ENCODE measurements at regions not wholly inside any gene's neighbourhood (a gene's known extent, or its start where the extent isn't known, plus 50 kb on each side); places are given as distances from the start of the nearest gene placed in this dataset.

DNA sequence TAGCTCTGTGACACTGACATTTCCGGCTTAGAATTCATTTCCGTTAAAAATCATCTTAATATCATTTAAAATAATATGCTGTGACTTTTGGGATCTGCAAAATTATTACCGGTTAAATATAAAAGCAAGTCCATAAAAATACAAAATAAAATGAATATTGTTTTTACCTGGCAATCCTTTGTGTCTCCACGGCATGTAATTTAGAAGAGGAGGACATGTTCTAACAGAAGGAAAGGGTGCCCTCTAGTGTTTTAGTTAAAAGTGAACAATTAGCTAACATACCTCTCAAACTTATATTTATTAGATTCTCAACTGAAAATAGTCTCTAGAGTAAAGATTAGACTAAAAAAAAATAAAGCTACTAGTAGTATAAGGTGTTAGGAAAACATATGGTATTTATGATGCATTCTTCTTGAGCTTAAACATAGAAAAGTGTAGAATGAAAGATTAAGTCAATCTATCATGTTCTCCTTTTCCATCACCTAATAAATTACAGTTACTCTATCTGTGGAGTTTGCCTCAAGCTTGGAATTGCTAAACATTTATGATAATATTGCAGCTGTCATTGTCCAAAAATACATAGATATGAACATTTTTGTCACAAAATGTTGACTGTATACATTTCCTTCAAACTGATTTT, 676.7 kb upstream of the SPRY2 start:
- Histone ChIP-seq H4K20me1 (ENCODE audit: insufficient read depth) (no peaks in the 10 kb centered on the region), H3K9me3 (ENCODE audit: low read length) (no peaks in the 10 kb centered on the region), H3K4me3 (ENCODE audit: low read length) (no peak overlapping the region), H3K27ac (ENCODE audit: low read length) (no peak overlapping the region), H3K9ac (ENCODE audit: low read length) (no peak overlapping the region), H3F3A (ENCODE audit: insufficient read depth, low read length, poor library complexity, severe bottlenecking) (no peaks in the 10 kb centered on the region), H3K79me2 (replicated peaks; ENCODE audit: insufficient read depth, low read length) (no peaks in the 10 kb centered on the region), H3K36me3 (ENCODE audit: insufficient read depth, low read length) (no peaks in the 10 kb centered on the region), H3K4me2 (ENCODE audit: low read length) (no peak overlapping the region), H3K27me3 (ENCODE audit: insufficient read depth, low read depth, low read length) (no peaks in the 10 kb centered on the region), H3K9me2 (ENCODE audit: insufficient read depth, low read length) (no peaks in the 10 kb centered on the region), H2AFZ (ENCODE audit: low read depth, low read length) (peak overlapping the region; percentile 34)
- TF ChIP-seq, protein P1, sequence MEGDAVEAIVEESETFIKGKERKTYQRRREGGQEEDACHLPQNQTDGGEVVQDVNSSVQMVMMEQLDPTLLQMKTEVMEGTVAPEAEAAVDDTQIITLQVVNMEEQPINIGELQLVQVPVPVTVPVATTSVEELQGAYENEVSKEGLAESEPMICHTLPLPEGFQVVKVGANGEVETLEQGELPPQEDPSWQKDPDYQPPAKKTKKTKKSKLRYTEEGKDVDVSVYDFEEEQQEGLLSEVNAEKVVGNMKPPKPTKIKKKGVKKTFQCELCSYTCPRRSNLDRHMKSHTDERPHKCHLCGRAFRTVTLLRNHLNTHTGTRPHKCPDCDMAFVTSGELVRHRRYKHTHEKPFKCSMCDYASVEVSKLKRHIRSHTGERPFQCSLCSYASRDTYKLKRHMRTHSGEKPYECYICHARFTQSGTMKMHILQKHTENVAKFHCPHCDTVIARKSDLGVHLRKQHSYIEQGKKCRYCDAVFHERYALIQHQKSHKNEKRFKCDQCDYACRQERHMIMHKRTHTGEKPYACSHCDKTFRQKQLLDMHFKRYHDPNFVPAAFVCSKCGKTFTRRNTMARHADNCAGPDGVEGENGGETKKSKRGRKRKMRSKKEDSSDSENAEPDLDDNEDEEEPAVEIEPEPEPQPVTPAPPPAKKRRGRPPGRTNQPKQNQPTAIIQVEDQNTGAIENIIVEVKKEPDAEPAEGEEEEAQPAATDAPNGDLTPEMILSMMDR (IDR thresholded peaks at IDR 0.05; ENCODE audit: poor library complexity, severe bottlenecking) = peak; percentile 81
- no peak for TF ChIP-seq REST (IDR thresholded peaks at IDR 0.05; ENCODE audit: borderline replicate concordance)
- peak; percentile 79 for TF ChIP-seq SMC3 (conservative IDR thresholded peaks at IDR 0.05; ENCODE audit: poor library complexity)
- no peak for TF ChIP-seq EP300 (conservative IDR thresholded peaks at IDR 0.05; ENCODE audit: poor library complexity, severe bottlenecking)
- TF ChIP-seq EZH2 (IDR thresholded peaks at IDR 0.05; ENCODE audit: borderline replicate concordance, insufficient read depth, low read length, poor library complexity, severe bottlenecking) = no peak
- peak; percentile 83 for TF ChIP-seq RAD21 (conservative IDR thresholded peaks at IDR 0.05)

DNA sequence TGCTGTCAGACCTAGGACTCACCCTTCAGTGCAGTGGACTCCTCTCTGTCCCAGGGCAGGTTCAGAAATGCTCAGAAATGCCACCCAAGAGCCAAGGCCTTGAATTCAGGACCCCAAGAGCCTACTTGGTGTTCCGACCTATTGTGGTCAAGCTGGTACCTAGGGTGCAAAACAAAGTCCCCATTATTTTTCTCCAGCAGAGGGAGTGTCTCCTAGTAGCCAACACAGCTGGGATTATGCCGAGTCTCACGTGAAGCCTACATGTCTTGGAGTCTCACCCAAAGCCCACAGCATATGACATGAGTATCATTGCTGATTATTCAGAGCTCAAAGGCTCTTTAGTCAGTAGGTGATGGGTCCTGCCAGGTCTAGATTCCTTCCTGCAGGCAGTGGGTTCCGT, 671.1 kb upstream of the SPRY2 start:
- H2AFZ ChIP-seq (ENCODE audit: low read depth, low read length) = no peak overlapping the region
- no peak overlapping the region for H3K4me2 ChIP-seq (ENCODE audit: low read length)
- H3K27me3 ChIP-seq (ENCODE audit: insufficient read depth, low read depth, low read length) = no peaks in the 10 kb centered on the region
- H3K9me3 ChIP-seq (ENCODE audit: low read length) = no peaks in the 10 kb centered on the region
- no peaks in the 10 kb centered on the region for H3K79me2 ChIP-seq (replicated peaks; ENCODE audit: insufficient read depth, low read length)
- no peak for TF ChIP-seq TAF1 (IDR thresholded peaks at IDR 0.05; ENCODE audit: low read depth)
- TF ChIP-seq RAD21 (conservative IDR thresholded peaks at IDR 0.05) = no peak
- TF ChIP-seq SMC3 (conservative IDR thresholded peaks at IDR 0.05; ENCODE audit: poor library complexity) = no peak
- TF ChIP-seq POLR2AphosphoS5 (IDR thresholded peaks at IDR 0.05) = no peak
- TF ChIP-seq EP300 (conservative IDR thresholded peaks at IDR 0.05; ENCODE audit: poor library complexity, severe bottlenecking) = no peak
- no peaks in the 10 kb centered on the region for H3K36me3 ChIP-seq (ENCODE audit: insufficient read depth, low read length)
- H3K9ac ChIP-seq (ENCODE audit: low read length) = no peak overlapping the region
- H3K4me3 ChIP-seq (ENCODE audit: low read length) = no peak overlapping the region
- H3K9me2 ChIP-seq (ENCODE audit: insufficient read depth, low read length) = no peaks in the 10 kb centered on the region
- H3F3A ChIP-seq (ENCODE audit: insufficient read depth, low read length, poor library complexity, severe bottlenecking) = no peaks in the 10 kb centered on the region
- H3K27ac ChIP-seq (ENCODE audit: low read length) = no peak overlapping the region
- H4K20me1 ChIP-seq (ENCODE audit: insufficient read depth) = no peaks in the 10 kb centered on the region
